ENCODE measurements at regions not wholly inside any gene's neighbourhood (a gene's known extent, or its start where the extent isn't known, plus 50 kb on each side); places are given as distances from the start of the nearest gene placed in this dataset.

DNA sequence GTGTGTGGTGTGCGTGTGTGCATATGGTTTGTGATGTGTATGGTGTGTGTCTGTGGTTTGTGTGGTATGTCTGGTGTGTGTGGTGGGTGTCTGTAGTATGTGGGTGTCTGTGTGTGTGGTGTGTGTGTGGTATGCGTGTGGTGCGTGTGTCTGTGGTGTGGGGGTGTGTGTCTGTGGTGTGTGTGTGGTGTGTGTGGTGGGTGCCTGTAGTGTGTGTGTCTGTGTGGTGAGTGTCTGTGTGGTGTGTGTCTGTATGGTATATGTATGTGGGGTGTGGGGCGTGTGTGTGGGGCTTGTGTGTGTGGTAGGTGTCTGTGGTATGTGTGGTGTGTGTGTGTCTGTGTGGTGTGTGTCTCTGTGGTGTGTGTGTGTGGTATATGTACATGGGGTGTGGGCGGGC, 300.7 kb downstream of the TEX29 start:
- TF ChIP-seq, protein P1, sequence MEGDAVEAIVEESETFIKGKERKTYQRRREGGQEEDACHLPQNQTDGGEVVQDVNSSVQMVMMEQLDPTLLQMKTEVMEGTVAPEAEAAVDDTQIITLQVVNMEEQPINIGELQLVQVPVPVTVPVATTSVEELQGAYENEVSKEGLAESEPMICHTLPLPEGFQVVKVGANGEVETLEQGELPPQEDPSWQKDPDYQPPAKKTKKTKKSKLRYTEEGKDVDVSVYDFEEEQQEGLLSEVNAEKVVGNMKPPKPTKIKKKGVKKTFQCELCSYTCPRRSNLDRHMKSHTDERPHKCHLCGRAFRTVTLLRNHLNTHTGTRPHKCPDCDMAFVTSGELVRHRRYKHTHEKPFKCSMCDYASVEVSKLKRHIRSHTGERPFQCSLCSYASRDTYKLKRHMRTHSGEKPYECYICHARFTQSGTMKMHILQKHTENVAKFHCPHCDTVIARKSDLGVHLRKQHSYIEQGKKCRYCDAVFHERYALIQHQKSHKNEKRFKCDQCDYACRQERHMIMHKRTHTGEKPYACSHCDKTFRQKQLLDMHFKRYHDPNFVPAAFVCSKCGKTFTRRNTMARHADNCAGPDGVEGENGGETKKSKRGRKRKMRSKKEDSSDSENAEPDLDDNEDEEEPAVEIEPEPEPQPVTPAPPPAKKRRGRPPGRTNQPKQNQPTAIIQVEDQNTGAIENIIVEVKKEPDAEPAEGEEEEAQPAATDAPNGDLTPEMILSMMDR (IDR thresholded peaks at IDR 0.05), result no peak

DNA sequence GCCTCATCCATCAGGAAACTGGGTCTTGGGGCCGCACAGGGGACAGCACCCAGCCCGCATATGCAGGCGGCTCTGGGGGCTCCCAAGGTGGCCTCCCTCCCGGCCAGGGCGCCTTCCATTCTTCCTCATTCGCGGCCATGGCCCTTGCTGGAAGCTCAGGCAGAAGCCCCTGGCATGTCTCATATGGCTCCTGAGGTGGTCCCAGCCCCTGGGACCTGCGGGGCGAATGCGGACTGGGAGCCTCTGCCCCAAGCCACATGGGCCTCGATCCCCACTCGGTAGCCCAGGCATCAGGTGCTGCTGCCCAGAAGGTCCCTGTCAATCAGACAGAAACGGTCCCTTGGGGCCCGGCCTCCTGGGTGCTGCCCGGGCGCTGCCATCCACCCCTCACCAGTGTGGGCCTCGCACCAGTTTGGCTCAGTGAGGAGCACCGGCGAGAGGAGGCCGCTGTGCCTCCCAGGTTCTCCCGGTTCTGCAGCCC, 301.6 kb downstream of the TEX29 start:
- TF ChIP-seq, protein P1 (IDR thresholded peaks at IDR 0.05), result no peak

DNA sequence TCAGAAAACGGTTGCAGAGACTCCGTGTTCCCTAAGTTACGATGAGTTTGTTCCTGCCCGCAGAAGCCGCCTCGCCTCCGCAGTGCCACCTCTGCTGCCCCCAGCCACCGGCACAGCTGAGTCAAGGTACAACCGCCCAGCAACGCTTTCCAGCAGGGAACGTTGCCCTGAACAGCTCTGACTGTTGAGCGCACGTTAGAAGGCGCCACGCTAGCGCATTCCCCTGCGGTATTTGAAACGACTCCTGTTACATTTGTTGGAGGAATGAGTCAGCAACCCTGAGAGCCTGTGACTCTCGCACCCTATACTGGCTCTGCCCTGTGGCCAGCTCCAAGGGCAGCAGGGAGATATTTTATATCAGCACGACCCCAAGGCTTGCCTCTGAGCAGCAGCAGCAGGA, 302.8 kb downstream of the TEX29 start:
- TF ChIP-seq, protein P1 (IDR thresholded peaks at IDR 0.05), result no peak

- TF ChIP-seq, protein P1 (IDR thresholded peaks at IDR 0.05), result no peak
Measured at GRCh38 chr13:111623743-111624505, 303.5 kb downstream of the TEX29 start.

DNA sequence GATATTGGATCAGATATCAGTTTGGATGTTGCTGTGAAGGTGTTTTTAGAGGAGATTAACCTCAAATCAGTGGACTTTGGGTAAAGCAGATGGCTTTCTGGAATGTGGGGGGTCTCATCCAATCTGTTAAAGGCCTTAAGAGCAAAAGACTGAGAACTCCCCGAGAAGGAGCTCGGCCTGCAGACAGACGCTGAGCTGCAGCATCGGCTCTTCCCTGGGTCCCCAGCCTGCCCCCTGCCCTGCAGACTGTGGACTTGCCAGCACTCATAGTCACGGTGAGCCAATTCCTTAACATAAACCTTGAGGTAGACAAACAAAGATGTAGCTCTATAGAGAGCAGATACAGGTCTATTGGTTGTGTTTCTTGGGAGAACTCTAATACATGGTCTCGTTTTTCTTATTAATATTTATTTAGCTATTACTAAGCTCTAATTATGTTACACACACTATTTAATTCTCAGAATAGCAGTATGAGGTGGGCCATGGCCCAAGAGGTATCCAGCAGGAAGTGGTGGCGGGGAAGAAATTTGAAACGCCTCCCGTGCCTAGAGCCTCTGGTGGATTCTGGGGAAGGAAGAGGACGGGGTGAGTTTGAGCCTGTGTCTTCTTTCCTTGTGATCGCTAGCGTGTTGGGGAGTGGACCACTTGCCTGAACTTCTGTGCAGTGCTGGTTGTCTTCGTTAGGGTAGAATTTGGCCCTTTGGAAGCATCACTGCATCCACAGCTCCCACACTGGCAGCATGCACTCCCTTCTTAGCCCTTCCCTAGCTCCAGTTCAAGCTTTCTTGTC, 305.3 kb downstream of the TEX29 start:
- TF ChIP-seq, protein P1 (IDR thresholded peaks at IDR 0.05), result no peak

DNA sequence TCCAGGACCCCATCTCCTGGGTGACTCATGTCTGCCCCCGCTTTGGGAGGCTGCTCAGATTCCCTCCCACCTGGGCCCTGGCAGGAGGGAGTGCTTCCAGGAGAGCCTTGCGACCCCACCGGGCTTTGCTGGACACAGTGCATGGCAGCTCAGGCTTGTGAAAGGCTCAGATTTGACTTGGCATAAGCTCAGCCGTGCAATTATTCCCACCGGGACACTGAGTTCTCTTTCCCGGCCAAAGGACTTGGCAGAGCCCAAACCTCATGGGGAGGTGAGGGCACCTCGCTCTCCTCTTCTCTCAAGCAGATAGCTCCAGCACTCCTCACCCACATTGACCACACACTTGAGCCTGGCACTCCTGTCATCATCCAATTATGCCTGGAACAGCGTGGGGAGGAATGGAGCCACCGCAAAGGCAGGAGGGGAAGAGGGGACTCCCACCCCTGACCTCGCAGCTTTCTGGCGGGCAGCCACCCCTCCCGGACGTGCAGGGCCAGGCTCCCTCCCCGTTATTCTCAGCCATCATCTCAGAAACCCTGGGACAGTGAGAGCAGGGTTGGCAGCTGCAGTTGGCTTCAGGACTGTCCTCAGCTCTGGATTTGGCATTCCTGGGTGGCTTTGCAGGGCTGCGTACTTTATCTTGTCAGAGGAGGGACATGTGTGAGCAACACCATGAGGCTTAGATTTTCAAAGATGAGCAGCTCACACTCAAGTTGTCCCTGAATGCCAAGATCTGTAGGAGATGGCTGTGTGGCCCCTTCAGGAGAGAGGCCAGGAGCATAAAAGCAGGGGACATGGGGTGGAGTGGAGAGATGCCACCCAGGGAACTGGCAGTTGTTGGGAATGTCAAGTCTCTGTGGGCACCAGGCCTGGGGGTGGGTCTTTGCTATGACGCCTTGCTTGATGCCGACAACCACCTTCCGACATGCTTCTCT, 306.2 kb downstream of the TEX29 start:
- TF ChIP-seq, protein P1 (IDR thresholded peaks at IDR 0.05), result no peak

GRCh38 chr13:111627596-111627995, 307.2 kb downstream of the TEX29 start:
- TF ChIP-seq, protein P1 (IDR thresholded peaks at IDR 0.05), result no peak
